ENCODE measurements at regions not wholly inside any gene's neighbourhood (a gene's known extent, or its start where the extent isn't known, plus 50 kb on each side); places are given as distances from the start of the nearest gene placed in this dataset.

GRCh38 chr20:22667198-22667597 lies 82.8 kb upstream of the FOXA2 start:
- TF ChIP-seq SUZ12 (IDR thresholded peaks at IDR 0.05; ENCODE audit: extremely low read depth, insufficient read depth, insufficient read length) (no peak), ZNF274 (IDR thresholded peaks at IDR 0.05; ENCODE audit: low read depth, low read length) (no peak), YY1 (IDR thresholded peaks at IDR 0.05; ENCODE audit: insufficient read depth, insufficient read length) (no peak)
